A549 (cell line): ENCODE measurements at regions not wholly inside any gene's neighbourhood (a gene's known extent, or its start where the extent isn't known, plus 50 kb on each side); places are given as distances from the start of the nearest gene placed in this dataset.

Experiments used
- ATAC-seq, 2 experiments: fragments of 200-7000 bp in 1 of 2; fragments of >200 bp in 1 of 2; cut with Nextera tagmentation in 1 of 2; cut with Tn5 transposase in 1 of 2; 3 replicates each; pipeline versions ENCODE4 v1.8.0 to v1.9.1; 2018 to 2020; ENCODE audit warnings: mild to moderate bottlenecking in 1 of 2, moderate library complexity in 1 of 2
- CTCF ChIA-PET: fragments of 300-600 bp; sonication (Branson Sonifier 250); formaldehyde crosslinking; extraction: SDS; loops from one replicate; lab custom pipeline; 2021; ENCODE audit warnings: antibody characterized with exemption, inconsistent platforms; lab: Yijun Ruan, JAX
- POLR2A ChIA-PET: fragments of 350-600 bp; formaldehyde crosslinking; extraction: SDS; loops from one replicate; lab custom pipeline; 2021; ENCODE audit warnings: antibody characterized with exemption, inconsistent platforms; lab: Yijun Ruan, JAX
- DNase-seq, 2 experiments: peaks; one replicate each; pipeline versions ENCODE4 v3.0.0 to v3.0.0-alpha.2; 2011 to 2016; ENCODE audit warnings: low read depth in 1 of 2, low spot score in 1 of 2
- FAIRE-seq: peaks from 2 replicates; lab custom pipeline; 2011; peaks lifted over from hg19 to GRCh38; lab: Jason Lieb, UNC
- H3K27ac ChIP-seq, 2 experiments: fragments of >200 bp; sonication (Bioruptor Twin); formaldehyde crosslinking; 3 replicates each; pipeline ENCODE4 v1.5.1; 2016 to 2017
- H3K4me1 ChIP-seq: fragments of >200 bp; sonication (Bioruptor Twin); formaldehyde crosslinking; 3 replicates; pipeline ENCODE4 v1.6.1; 2016
- H3K4me2 ChIP-seq: fragments of >200 bp; sonication (Bioruptor Twin); formaldehyde crosslinking; 3 replicates; pipeline ENCODE4 v1.6.1; 2016
- H3K4me3 ChIP-seq: fragments of >200 bp; sonication (Bioruptor Twin); formaldehyde crosslinking; 3 replicates; pipeline ENCODE4 v1.5.1; 2016
- H3K9me3 ChIP-seq: fragments of >200 bp; sonication (Bioruptor Twin); formaldehyde crosslinking; 3 replicates; pipeline ENCODE4 v1.6.1; 2016
- BHLHE40 ChIP-seq: IDR thresholded peaks from 2 replicates; pipeline ENCODE4 v1.6.1; 2012; ENCODE audit warnings: low read depth, low read length, inconsistent platforms
- CBX2 ChIP-seq: fragments of 200-600 bp; sonication (generic); IDR thresholded peaks from 2 replicates; pipeline ENCODE4 v1.6.1; 2016; ENCODE audit warnings: low read depth, mild to moderate bottlenecking, borderline replicate concordance
- CBX8 ChIP-seq: fragments of 200-600 bp; sonication (generic); IDR thresholded peaks from 2 replicates; pipeline ENCODE4 v1.6.1; 2016
- CHD2 ChIP-seq: fragments of 150-350 bp; IDR thresholded peaks from 2 replicates; pipeline ENCODE4 v1.6.1; 2014; ENCODE audit warnings: low read length; ENCODE audit not compliant: partially characterized antibody
- FOSB ChIP-seq: fragments of 250-450 bp; sonication (Bioruptor Pico); IDR thresholded peaks from 2 replicates; pipeline ENCODE4 v1.5.0; 2020; ENCODE audit warnings: mild to moderate bottlenecking, moderate library complexity
- GATA3 ChIP-seq: IDR thresholded peaks from 2 replicates; pipeline ENCODE4 v1.6.1; 2012; ENCODE audit warnings: borderline replicate concordance
- HEYL ChIP-seq: fragments of 250-450 bp; sonication (Bioruptor Pico); IDR thresholded peaks from 2 replicates; pipeline ENCODE4 v1.8.0; 2021; ENCODE audit warnings: mild to moderate bottlenecking, moderate library complexity
- HOXA7 ChIP-seq: fragments of 250-450 bp; sonication (Bioruptor Pico); IDR thresholded peaks from 2 replicates; pipeline ENCODE4 v1.5.0; 2020; ENCODE audit warnings: mild to moderate bottlenecking, moderate library complexity
- JUN ChIP-seq, 2 experiments: fragments of >200 bp; sonication (Bioruptor Twin); formaldehyde crosslinking; IDR thresholded peaks; 2 replicates in 1 of 2; 3 replicates in 1 of 2; pipeline ENCODE4 v1.6.1; 2016 to 2017
- JUNB ChIP-seq: fragments of >200 bp; sonication (Bioruptor Twin); formaldehyde crosslinking; IDR thresholded peaks from 2 replicates; pipeline ENCODE4 v1.6.1; 2016
- KDM5A ChIP-seq: fragments of 200-600 bp; sonication (generic); IDR thresholded peaks from 2 replicates; pipeline ENCODE4 v1.6.1; 2016; ENCODE audit warnings: antibody characterized with exemption, mild to moderate bottlenecking
- MAFK ChIP-seq: fragments of 450-650 bp; IDR thresholded peaks from 2 replicates; pipeline ENCODE4 v1.6.1; 2014; ENCODE audit not compliant: partially characterized antibody
- MAZ ChIP-seq: fragments of 150-350 bp; IDR thresholded peaks from 2 replicates; pipeline ENCODE4 v1.6.1; 2014; ENCODE audit warnings: antibody characterized with exemption, low read depth, low read length, borderline replicate concordance
- NFE2L2 ChIP-seq: fragments of 150-350 bp; conservative IDR thresholded peaks from 2 replicates; pipeline ENCODE4 v1.6.1; 2014; ENCODE audit warnings: low read length
- PHF8 ChIP-seq: fragments of 200-600 bp; sonication (generic); IDR thresholded peaks from 2 replicates; pipeline ENCODE4 v1.6.1; 2016; ENCODE audit warnings: low read depth, mild to moderate bottlenecking, antibody characterized with exemption, moderate library complexity, borderline replicate concordance
- POLR2A ChIP-seq: IDR thresholded peaks from 2 replicates; pipeline ENCODE4 v1.6.1; 2012; ENCODE audit warnings: mild to moderate bottlenecking, low read length
- POLR2AphosphoS2 ChIP-seq: conservative IDR thresholded peaks from 2 replicates; pipeline ENCODE4 v1.6.1; 2012; ENCODE audit warnings: low read length, improper control_type of control experiment, inconsistent platforms
- RAD21 ChIP-seq, 2 experiments: fragments of >200 bp in 1 of 2; sonication (Bioruptor Twin) in 1 of 2; formaldehyde crosslinking in 1 of 2; IDR thresholded peaks in 1 of 2; conservative IDR thresholded peaks in 1 of 2; 2 replicates in 1 of 2; 3 replicates in 1 of 2; pipeline ENCODE4 v1.6.1; 2012 to 2018; ENCODE audit warnings: inconsistent platforms in 1 of 2
- RARB ChIP-seq: fragments of 250-450 bp; sonication (Bioruptor Pico); IDR thresholded peaks from 2 replicates; pipeline ENCODE4 v1.8.0; 2021; ENCODE audit warnings: mild to moderate bottlenecking, moderate library complexity
- RFX5 ChIP-seq: fragments of 450-650 bp; IDR thresholded peaks from 2 replicates; pipeline ENCODE4 v1.7.1; 2014; ENCODE audit warnings: antibody characterized with exemption, mild to moderate bottlenecking, moderate library complexity
- SREBF2 ChIP-seq: fragments of 450-650 bp; IDR thresholded peaks from 2 replicates; pipeline ENCODE4 v1.6.1; 2014; ENCODE audit warnings: mild to moderate bottlenecking, moderate library complexity
- TFCP2L1 ChIP-seq: fragments of 250-450 bp; sonication (Bioruptor Pico); IDR thresholded peaks from 2 replicates; pipeline ENCODE4 v1.5.0; 2021; ENCODE audit warnings: mild to moderate bottlenecking
- TP53 ChIP-seq: fragments of 250-450 bp; sonication (Bioruptor Pico); IDR thresholded peaks from 2 replicates; pipeline ENCODE4 v1.5.0; 2021; ENCODE audit warnings: mild to moderate bottlenecking, moderate library complexity
- ZFP36 ChIP-seq: fragments of 450-650 bp; IDR thresholded peaks from 2 replicates; pipeline ENCODE4 v1.6.1; 2014; ENCODE audit warnings: borderline replicate concordance; ENCODE audit not compliant: partially characterized antibody
- WGBS: methylation state at CpG from one replicate; pipeline ENCODE4 v1.1.6; 2017; ENCODE audit errors: missing lambda C conversion rate; 5-methylcytosine and 5-hydroxymethylcytosine counted together
- TF ChIP-seq, protein P1 (sequence below): IDR thresholded peaks from 2 replicates; pipeline ENCODE4 v1.6.1; 2012
- TF ChIP-seq, protein P2 (sequence below): IDR thresholded peaks from 2 replicates; pipeline ENCODE4 v1.6.1; 2012
- TF ChIP-seq, protein P3 (sequence below): fragments of 250-450 bp; sonication (Bioruptor Pico); IDR thresholded peaks from 2 replicates; pipeline ENCODE4 v1.5.0; 2020; ENCODE audit warnings: low read depth, mild to moderate bottlenecking, moderate library complexity
- TF ChIP-seq, protein P4 (sequence below): fragments of 450-650 bp; IDR thresholded peaks from 2 replicates; pipeline ENCODE4 v1.6.1; 2014; ENCODE audit warnings: antibody characterized with exemption

DNA sequence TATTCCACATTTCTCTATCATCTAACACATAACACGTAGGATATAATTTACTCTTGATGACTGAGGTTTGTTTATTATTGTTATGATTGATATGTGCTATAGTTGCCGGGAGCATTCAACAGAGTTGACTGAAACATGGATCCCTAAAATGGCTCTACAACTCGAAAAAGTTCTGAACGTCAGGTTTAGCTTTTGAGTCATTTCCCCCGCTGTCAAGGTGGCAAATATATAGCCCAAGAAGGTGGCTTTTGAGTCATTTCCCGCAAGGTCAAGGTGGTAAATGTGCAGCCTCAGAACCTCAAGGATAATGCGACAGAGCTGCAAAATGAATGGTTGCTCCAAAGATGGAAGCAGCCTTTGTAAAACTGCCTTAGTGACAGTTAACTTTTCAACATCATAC is 104.0 kb downstream of the NIBAN1 start:
- ChIA-PET POLR2A (no interaction called here), CTCF (no interaction called here)
- Histone ChIP-seq H3K27ac (no peak overlapping the region), H3K4me2 (no peak overlapping the region), H3K9me3 (no peaks in the 10 kb centered on the region), H3K4me3 (no peak overlapping the region), H3K4me1 (no peaks in the 10 kb centered on the region)
- 42% methylated on average over 7 of the region's 7 CpGs for WGBS
- ATAC-seq (no peak), FAIRE-seq (no peak), DNase-seq (no peak)
- TF ChIP-seq MAZ (no peak), JUNB (no peak), RARB (CRISPR knock-in tag) (no peak), MAFK (no peak), JUN (IDR thresholded peaks at IDR 0.05) (no peak), PHF8 (no peak), CBX8 (no peak), RAD21 (conservative IDR thresholded peaks at IDR 0.05 in 1 of 2, IDR thresholded peaks at IDR 0.05 in 1 of 2) (no peak), TFCP2L1 (CRISPR knock-in tag) (no peak), NFE2L2 (no peak), GATA3 (no peak), POLR2AphosphoS2 (no peak), SREBF2 (no peak), TP53 (CRISPR knock-in tag) (no peak), HOXA7 (CRISPR knock-in tag) (no peak)
- TF ChIP-seq, protein P1, sequence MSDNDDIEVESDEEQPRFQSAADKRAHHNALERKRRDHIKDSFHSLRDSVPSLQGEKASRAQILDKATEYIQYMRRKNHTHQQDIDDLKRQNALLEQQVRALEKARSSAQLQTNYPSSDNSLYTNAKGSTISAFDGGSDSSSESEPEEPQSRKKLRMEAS: no peak
- TF ChIP-seq, protein P2, sequence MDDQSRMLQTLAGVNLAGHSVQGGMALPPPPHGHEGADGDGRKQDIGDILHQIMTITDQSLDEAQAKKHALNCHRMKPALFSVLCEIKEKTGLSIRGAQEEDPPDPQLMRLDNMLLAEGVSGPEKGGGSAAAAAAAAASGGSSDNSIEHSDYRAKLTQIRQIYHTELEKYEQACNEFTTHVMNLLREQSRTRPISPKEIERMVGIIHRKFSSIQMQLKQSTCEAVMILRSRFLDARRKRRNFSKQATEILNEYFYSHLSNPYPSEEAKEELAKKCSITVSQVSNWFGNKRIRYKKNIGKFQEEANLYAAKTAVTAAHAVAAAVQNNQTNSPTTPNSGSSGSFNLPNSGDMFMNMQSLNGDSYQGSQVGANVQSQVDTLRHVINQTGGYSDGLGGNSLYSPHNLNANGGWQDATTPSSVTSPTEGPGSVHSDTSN: no peak

DNA sequence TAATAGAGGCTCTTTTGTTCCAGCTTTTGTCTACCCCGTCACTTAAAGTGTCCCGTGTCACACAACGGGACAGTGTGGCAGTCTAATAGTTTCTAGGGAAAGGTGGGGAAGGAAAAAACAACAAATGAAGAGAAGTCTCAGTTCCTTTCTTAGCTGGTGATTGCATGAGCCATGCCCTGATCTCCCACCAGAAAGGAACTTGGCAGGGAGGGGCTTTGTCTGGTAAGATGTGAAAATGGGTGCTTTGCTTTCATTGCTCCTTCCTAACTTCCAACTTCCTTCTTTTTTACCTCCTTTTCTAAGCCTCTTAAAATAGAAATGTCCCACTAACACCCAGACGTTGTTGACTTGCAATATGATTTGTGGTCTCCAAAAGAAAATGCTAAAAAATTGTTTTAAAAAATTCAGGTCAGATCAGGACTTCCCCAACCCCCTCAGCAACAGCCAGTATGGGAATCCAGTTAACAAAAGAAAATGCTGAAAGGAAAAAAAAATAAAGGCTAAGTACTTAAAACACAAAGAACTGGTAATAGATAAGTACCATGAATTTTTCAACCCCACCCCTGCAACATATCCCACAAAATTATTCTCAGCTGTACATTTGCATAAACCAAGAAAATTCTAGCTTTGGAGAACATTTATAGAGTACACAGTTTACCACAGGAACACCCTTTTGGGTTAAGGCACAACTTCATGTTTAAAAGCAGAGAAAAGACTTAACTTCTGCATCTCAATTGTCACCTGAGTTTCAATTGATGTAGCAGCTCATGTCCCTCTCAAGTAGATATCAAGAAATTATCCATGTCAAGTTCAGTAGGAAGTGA is 106.2 kb downstream of the NIBAN1 start:
- FAIRE-seq (no peak), ATAC-seq (no peak), DNase-seq (no peak)
- H3K9me3 ChIP-seq: no peaks in the 10 kb centered on the region
- H3K4me1 ChIP-seq: no peaks in the 10 kb centered on the region
- H3K4me3 ChIP-seq: no peak overlapping the region
- H3K4me2 ChIP-seq: no peak overlapping the region
- 62% methylated on average over 4 of the region's 4 CpGs for WGBS
- TF ChIP-seq KDM5A: no peak
- TF ChIP-seq ZFP36: no peak
- TF ChIP-seq FOSB: no peak
- TF ChIP-seq CHD2: no peak
- TF ChIP-seq HEYL (CRISPR knock-in tag): no peak
- TF ChIP-seq, protein P3, sequence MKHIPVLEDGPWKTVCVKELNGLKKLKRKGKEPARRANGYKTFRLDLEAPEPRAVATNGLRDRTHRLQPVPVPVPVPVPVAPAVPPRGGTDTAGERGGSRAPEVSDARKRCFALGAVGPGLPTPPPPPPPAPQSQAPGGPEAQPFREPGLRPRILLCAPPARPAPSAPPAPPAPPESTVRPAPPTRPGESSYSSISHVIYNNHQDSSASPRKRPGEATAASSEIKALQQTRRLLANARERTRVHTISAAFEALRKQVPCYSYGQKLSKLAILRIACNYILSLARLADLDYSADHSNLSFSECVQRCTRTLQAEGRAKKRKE: no peak
- TF ChIP-seq, protein P2: no peak
- TF ChIP-seq RFX5: no peak
- TF ChIP-seq BHLHE40: no peak
- TF ChIP-seq POLR2A: no peak
- no peak for TF ChIP-seq CBX2
- TF ChIP-seq, protein P4, sequence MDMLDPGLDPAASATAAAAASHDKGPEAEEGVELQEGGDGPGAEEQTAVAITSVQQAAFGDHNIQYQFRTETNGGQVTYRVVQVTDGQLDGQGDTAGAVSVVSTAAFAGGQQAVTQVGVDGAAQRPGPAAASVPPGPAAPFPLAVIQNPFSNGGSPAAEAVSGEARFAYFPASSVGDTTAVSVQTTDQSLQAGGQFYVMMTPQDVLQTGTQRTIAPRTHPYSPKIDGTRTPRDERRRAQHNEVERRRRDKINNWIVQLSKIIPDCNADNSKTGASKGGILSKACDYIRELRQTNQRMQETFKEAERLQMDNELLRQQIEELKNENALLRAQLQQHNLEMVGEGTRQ: no peak
- POLR2A ChIA-PET: no interaction called here
- no peak overlapping the region for H3K27ac ChIP-seq
- CTCF ChIA-PET: no interaction called here
